KMS-11 (cell line): ENCODE measurements at regions not wholly inside any gene's neighbourhood (a gene's known extent, or its start where the extent isn't known, plus 50 kb on each side); places are given as distances from the start of the nearest gene placed in this dataset.

ENCODE experiments used
- H2AFZ ChIP-seq: fragments of 200-600 bp; sonication (generic); 2 replicates; pipeline ENCODE4 v1.6.1; 2016; ENCODE audit warnings: antibody characterized with exemption, mixed run types, low read depth
- H3K27ac ChIP-seq: fragments of 200-600 bp; sonication (generic); 2 replicates; pipeline ENCODE4 v1.6.1; 2016; ENCODE audit warnings: mild to moderate bottlenecking, mixed run types
- H3K27me3 ChIP-seq: fragments of 200-600 bp; sonication (generic); 2 replicates; pipeline ENCODE4 v1.6.1; 2017; ENCODE audit warnings: mild to moderate bottlenecking, low read depth, mixed run types, moderate library complexity; ENCODE audit not compliant: insufficient read depth
- H3K36me3 ChIP-seq: fragments of 200-600 bp; sonication (generic); 2 replicates; pipeline ENCODE4 v1.6.1; 2017; ENCODE audit warnings: mild to moderate bottlenecking, mixed run types; ENCODE audit not compliant: insufficient read depth
- H3K4me1 ChIP-seq: fragments of 200-600 bp; sonication (generic); 2 replicates; pipeline ENCODE4 v1.6.1; 2016; ENCODE audit warnings: mild to moderate bottlenecking, low read depth, mixed run types; ENCODE audit not compliant: poor library complexity, severe bottlenecking
- H3K4me2 ChIP-seq: fragments of 200-600 bp; sonication (generic); 2 replicates; pipeline ENCODE4 v1.7.0; 2016; ENCODE audit warnings: mild to moderate bottlenecking, mixed run types
- H3K4me3 ChIP-seq: fragments of 200-600 bp; sonication (generic); IDR thresholded peaks from 2 replicates; pipeline ENCODE4 v1.6.1; 2017; ENCODE audit warnings: low read depth, low read length, mixed read lengths; ENCODE audit not compliant: insufficient read depth
- H3K79me2 ChIP-seq: fragments of 200-600 bp; sonication (generic); 2 replicates; pipeline ENCODE4 v1.6.1; 2016; ENCODE audit warnings: low read depth, mixed run types; ENCODE audit not compliant: insufficient read depth
- H3K9ac ChIP-seq: fragments of 200-600 bp; sonication (generic); 2 replicates; pipeline ENCODE4 v1.6.1; 2016; ENCODE audit warnings: mild to moderate bottlenecking, mixed run types
- H4K20me1 ChIP-seq: fragments of 200-600 bp; sonication (generic); 2 replicates; pipeline ENCODE4 v1.6.1; 2016; ENCODE audit warnings: mild to moderate bottlenecking, mixed run types; ENCODE audit not compliant: insufficient read depth
- TF ChIP-seq, protein P1 (sequence below): fragments of 200-600 bp; sonication (generic); conservative IDR thresholded peaks from 2 replicates; pipeline ENCODE4 v1.6.1; 2017; ENCODE audit warnings: low read depth, mild to moderate bottlenecking, antibody characterized with exemption, low read length, moderate library complexity, mixed read lengths

DNA sequence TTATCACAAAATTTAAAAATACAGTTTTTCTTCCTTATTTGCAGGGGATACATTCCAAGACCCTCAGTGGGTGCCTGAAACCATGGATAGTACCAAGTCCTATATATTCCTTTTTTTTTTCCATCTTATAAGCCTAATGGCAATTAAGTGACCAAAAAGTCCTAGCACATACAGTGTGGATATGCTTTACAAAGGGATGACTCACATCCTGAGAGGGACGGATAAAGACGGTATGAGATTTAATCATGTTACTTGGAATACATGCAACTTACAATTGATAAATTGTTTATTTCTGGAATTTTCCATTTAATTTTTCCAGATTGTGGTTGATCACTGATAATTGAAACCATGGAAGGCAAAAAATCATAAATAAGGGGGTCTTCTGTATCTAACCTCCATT lies 181.2 kb upstream of the BRINP3 start:
- Histone ChIP-seq H3K36me3 (no peaks in the 10 kb centered on the region), H3K9ac (no peak overlapping the region)
- TF ChIP-seq, protein P1, sequence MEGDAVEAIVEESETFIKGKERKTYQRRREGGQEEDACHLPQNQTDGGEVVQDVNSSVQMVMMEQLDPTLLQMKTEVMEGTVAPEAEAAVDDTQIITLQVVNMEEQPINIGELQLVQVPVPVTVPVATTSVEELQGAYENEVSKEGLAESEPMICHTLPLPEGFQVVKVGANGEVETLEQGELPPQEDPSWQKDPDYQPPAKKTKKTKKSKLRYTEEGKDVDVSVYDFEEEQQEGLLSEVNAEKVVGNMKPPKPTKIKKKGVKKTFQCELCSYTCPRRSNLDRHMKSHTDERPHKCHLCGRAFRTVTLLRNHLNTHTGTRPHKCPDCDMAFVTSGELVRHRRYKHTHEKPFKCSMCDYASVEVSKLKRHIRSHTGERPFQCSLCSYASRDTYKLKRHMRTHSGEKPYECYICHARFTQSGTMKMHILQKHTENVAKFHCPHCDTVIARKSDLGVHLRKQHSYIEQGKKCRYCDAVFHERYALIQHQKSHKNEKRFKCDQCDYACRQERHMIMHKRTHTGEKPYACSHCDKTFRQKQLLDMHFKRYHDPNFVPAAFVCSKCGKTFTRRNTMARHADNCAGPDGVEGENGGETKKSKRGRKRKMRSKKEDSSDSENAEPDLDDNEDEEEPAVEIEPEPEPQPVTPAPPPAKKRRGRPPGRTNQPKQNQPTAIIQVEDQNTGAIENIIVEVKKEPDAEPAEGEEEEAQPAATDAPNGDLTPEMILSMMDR: no peak

GRCh38 chr1:190663962-190664361 lies 186.3 kb upstream of the BRINP3 start:
- H3K27me3 ChIP-seq: no peaks in the 10 kb centered on the region
- H3K4me3 ChIP-seq: no peak overlapping the region
- H3K4me2 ChIP-seq: no peak overlapping the region
- no peaks in the 10 kb centered on the region for H4K20me1 ChIP-seq
- H3K27ac ChIP-seq: no peak overlapping the region
- H3K9ac ChIP-seq: no peak overlapping the region
- no peaks in the 10 kb centered on the region for H3K4me1 ChIP-seq
- TF ChIP-seq, protein P1: no peak
- no peak overlapping the region for H2AFZ ChIP-seq
- H3K79me2 ChIP-seq: no peaks in the 10 kb centered on the region
- no peaks in the 10 kb centered on the region for H3K36me3 ChIP-seq

More for the DNA sequence above, 181.2 kb upstream of the BRINP3 start:
- Histone ChIP-seq H3K4me2 (no peak overlapping the region), H3K4me1 (no peaks in the 10 kb centered on the region), H3K4me3 (no peak overlapping the region), H3K27ac (no peak overlapping the region), H2AFZ (no peak overlapping the region), H3K27me3 (no peaks in the 10 kb centered on the region), H4K20me1 (no peaks in the 10 kb centered on the region), H3K79me2 (no peaks in the 10 kb centered on the region)

DNA sequence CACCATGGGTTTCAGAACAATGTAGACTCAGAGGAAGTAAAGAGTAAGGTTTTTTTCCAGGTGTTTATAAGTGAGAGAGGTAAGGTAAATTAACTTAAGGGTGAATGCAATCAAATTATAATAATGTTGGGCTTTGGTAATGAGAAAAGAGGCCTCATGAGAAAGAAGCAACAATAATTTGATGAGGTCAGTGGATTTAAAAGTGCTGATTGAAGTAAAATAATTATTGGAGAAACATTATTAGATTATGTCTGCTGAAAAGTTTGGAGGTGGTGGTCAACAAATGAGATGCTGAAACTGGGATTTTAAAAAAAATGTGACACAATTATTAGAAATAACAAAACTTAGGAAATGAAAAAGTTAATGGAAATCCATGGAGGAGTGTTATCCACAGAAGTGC lies 187.4 kb upstream of the BRINP3 start:
- Histone ChIP-seq H3K4me2 (no peak overlapping the region), H3K9ac (no peak overlapping the region), H3K4me1 (no peaks in the 10 kb centered on the region), H3K27ac (no peak overlapping the region), H3K79me2 (no peaks in the 10 kb centered on the region), H3K27me3 (no peaks in the 10 kb centered on the region), H3K4me3 (no peak overlapping the region), H4K20me1 (no peaks in the 10 kb centered on the region), H2AFZ (no peak overlapping the region), H3K36me3 (no peaks in the 10 kb centered on the region)
- TF ChIP-seq, protein P1: no peak

- Histone ChIP-seq H3K4me1 (no peaks in the 10 kb centered on the region), H3K27ac (no peak overlapping the region), H4K20me1 (no peaks in the 10 kb centered on the region), H3K36me3 (no peaks in the 10 kb centered on the region), H3K4me2 (no peak overlapping the region), H3K79me2 (no peaks in the 10 kb centered on the region), H3K9ac (no peak overlapping the region), H3K4me3 (no peak overlapping the region), H3K27me3 (no peaks in the 10 kb centered on the region), H2AFZ (no peak overlapping the region)
- TF ChIP-seq, protein P1: no peak
These were observed 190.2 kb upstream of the BRINP3 start for GRCh38 chr1:190667914-190668313.
